ENCODE measurements at regions not wholly inside any gene's neighbourhood (a gene's known extent, or its start where the extent isn't known, plus 50 kb on each side); places are given as distances from the start of the nearest gene placed in this dataset.

DNA sequence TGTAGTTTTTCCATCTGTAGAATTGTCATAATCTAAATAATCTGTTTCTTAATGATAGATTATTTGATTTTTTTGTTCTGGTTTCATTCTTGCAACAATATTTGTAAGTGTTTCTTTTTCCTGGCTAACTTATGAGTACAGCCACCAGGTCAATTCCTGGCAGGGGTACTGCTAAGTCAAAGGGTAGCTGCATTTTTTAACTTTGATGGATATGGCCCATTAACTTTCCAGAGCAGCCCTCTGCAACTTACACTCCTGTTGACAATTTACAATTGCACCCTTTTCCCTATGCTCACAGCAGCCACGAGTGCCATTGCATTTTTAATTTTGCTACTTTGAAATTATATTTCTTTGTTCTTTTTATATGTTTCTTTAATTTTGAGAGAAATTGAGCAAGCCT, 209.3 kb upstream of the CST7 start:
- DNase-seq = no peak

DNA sequence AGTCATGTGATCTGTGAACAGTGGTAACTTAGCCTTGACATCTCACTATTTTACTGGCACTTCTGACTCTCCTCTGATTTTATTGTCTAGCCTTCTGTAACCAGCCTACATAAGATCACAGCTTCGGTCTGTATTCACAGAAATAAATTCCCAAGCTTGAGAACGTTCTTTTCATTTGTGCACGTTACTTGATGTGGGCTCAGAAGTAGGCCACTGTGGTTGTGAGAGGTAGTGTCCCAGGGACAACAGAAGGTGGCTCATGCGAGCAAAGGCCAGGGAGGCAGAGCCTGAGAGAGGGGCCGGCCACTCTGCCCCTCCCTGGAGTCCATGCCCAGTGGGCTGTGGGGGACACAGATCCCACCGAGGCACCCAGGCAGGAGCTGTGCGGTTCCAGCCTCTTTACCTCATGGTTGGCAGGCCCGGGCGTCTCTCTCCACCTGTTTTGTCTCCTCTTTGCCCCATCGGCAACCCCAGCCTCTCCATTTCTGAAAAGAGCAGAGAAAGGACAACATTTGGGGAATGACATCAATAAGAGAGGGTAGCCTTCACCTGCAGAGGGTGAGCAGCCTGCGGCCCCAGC, 207.5 kb upstream of the CST7 start:
- DNase-seq = no peak

DNA sequence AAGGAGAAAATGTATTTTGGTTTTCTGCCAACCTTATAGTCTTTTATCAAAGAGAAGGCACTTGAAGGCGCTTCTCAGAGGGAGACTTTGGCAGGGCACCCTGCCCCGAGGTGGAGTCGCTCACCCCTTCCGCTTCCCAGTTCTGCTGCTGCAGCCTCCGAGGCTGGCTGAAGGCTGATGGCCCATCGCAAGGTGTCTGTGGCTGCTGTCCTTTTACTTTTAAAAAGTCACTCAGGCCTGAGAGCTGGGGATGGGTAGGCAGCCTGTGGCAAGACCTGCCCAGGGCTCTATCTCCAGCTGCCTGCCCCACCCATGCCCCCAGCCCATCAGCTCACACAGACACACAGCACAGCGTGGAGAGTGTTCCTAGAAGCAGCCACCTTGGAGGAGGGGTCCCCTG, 206.6 kb upstream of the CST7 start:
- DNase-seq = no peak

DNA sequence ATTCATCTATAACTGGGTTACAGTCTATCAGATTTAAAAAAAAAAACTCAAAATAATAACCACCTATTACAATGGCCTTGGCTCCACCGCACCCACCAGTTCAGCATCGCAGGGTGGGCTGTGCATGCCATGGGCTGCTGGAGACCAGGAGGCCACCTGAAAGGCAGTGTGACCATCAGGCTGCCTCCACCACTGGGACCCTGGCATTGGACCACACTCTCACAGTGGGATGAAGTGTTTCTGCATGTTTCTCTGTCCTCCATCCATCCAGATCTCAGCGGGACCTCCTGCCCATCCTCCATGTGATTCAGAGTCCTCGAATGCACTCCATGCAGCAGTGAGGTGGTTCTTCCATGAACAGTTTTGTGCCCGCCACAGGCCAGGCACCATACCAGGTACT, 206.1 kb upstream of the CST7 start:
- no peak for DNase-seq

DNA sequence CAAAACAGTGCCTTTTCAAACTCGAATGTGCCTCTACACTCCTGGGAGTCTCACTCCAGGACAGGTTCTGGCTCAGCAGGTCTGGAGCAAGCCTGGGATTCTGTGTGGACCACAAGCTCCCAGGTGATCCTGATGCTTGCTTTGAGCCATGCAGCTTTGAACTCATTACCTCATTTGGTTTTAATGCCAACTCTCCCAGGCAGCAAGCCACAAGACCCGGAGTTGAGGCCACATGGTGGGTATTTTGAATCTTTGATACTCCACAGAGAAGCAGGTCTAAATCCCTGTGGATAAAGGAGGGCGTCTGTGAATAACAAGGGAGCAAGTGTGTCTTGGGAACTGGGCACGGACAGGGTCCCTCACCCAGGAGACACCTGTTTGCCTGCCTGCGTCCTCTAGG, 205.4 kb upstream of the CST7 start:
- no peak for DNase-seq

DNA sequence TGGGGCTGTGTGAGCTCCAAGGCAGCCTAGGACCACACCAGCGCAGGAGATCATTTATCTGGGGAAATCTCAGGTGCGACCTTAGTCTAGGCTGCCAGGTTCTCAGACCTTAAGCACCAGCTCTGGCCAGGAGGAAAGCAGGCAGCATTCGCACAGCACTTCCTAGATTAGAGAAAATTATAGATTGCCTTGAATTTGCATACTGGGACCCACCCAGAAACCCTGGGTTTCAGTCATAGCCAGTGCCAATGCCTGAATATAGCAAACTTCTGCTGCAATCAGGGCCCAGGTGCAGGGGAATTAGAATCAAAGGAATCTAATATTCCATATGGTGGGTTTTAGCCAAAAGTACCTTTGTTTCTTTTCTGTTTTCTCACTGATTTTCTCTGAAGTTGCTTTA, 204.3 kb upstream of the CST7 start:
- no peak for DNase-seq

DNA sequence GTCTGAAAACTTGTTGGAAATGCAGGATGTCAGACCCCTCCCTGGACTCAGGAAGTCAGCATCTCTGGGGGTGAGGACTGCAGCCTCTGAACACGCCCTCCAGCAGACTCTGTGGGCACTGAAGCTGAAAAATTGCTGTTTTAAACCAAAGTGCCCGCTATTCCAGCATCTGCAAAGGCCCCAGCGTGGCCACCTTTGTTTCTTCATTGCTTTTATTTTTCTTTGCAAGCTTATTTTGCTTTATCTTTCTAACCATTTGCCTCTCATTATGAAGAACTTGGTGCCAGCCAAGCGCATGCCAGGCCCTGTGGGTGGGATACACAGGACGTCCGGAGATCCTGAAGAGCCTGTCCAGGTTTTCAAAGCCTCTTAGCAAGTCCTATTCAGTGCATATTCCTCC, 203.9 kb upstream of the CST7 start:
- DNase-seq = no peak

DNA sequence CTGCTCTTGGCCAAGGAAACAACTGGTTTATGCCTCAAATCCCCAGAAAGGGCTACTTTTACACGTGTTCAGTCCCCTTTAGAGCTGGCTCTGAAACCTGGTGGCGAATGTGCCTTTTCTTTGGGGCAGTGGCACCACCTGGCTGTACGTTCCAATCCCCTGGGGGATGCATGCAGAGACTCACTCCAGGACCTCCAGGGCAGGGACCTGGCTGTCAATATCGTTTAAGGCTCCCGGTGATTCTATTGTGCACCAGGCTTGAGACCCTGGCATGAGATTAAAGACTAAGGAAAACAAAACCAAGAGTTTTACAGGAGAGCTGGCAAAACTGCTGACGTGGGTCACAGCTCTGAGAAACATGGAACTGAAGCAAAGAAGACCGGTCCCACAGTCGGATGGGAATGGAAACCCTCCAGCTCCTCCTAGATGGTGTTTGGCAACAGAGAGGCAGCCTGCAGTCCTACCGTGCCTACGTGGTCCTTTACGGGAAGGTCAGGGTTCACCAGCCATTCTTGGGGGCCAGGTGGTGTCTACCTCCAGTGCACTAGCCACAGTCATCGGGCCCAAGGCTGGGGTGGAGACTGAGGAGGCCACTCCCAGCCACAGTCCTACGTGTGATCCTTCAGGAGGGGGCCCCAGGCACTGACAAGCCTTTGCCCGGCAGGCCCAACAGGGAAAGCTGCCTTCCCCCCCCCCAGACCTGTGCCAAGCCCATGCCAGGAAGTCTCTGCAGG, 203.3 kb upstream of the CST7 start:
- no peak for DNase-seq

DNA sequence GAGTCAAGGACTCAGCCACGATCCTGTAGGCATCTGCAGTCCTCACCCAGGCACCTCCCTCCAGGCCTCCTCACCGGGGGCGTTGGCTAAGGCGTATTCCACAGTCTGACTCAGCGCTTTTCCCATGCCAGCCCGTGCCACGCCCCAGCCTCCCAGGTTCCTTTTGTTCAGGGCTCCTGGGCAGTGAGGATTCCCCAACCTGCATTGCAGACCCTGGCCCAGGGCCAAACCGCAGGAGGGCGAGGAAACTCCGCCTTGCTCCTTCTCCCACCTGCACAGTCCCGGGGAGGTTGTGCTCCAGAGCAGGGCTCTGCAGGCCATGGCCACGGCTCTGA, 202.8 kb upstream of the CST7 start:
- DNase-seq = no peak

DNA sequence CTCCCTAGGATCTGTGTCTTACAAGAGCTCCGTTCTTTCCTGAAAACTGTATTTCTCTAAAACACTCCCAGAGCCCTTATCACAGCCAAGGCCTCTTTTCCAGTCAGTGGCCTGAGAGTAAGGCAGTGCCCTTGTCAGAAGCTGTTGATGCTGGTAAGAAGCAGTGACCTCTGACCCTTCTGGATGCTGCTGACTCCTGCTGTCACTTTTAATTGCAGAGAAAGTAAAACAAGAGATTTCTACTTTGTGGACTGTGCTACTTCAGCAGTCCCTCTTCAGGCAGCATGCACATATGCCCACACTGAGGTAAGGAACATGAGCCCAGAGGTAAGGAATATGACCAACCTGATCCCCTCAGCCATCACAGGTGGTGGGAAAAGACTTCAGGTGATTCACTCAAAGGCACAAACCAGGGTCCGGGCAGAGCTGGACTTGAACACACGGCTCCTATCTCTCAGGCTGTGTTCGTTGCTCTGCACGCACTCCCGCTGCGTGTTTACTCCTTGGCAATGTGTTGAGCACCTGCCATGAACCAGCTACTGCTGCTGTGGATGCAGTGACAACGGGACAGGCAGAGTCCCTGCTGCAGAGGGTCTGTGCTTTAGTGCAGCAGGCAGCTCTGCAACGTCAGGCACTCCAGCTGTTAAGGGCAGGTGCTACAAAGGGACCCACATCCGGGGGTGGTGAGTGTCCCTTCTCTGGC, 201.9 kb upstream of the CST7 start:
- no peak for DNase-seq

DNA sequence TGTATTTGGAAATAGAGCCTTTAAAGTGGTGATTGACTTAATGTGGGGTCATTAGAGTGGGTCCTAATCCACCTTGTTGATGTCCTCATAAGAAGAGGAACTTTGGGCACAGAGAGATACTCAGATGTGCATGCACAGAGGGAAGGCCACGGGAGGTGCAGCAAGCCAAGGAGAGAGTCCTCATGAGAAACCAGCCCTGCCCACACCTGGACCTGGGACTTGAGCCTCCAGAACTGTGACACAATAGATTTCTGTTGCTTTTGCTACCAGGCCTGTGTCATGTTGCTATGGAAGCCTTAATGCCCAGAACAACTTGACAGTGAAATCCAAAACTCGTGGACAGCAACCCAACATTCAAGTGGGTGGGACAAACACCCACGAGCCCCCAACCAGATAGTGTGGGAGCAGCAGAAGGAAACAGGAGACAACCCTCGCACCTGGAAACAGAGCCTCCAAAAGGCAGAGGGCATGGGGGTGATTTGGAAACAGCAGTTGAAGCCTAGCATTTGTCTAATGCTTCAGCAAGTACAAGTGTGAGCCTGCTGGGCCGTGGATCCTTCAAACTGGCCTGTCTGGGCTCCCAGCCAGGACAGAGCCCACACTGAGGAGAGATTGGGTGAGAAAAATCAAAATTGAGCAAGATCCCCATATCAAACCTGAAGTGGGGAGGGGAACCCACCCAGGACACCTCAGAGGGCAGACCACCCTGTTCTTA, 201.0 kb upstream of the CST7 start:
- no peak for DNase-seq

DNA sequence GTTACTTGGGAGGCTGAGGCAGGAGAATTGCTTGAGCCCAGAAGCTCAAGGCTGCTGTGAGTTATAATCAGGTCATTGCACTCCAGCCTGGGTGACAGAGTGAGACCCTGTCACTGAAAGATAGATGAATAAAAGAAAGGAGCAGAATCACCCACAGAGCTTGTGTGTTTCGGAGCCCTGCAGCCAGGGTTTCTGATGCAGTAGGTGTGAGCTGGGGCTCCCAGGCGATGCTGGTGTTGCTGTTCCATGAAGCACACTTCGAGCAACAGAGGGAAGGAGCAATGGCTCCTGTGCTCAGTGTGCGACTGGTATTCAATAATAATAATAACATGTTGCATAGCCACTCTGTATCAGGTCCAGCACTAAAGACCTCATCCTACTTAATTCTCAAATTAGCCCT, 197.5 kb upstream of the CST7 start:
- DNase-seq = no peak

DNA sequence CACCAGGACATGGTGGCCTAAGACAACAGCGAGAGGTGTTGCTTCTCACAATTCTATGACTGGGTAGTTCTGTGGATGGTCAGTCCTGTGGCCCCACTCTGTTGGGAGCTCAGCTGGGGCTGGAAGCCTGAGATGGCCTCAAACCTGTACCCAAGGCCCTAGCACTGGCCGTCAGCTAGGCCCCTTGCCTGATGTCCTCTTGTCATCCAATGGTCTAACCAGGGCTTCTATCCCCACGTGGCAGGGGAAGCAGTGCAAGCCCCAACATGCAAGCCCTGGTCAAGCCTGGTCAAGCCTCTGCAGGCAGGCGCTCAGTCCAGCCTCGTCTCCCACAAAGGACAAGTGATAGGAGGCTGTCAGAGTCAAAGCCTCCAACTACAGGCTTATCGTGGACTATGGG, 196.5 kb upstream of the CST7 start:
- no peak for DNase-seq

DNA sequence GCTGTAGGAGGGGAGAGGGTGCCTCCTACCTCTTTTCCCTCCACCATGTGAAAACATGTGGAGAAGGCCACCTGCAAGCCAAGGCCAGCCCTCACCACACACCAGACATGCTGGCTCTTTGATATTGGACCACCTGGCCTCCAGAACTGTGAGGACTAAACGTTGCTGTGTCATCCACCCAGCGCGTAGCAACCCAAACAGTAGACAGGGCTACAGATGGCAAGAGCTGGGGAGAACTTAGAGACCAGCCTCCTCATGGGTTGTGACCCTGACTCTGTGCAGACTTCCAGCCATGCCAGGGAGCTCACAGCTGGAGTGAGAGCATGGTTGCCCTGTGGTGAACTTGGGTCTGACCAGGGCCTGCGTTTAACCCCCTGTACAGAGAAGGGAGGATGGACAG, 195.9 kb upstream of the CST7 start:
- no peak for DNase-seq

DNA sequence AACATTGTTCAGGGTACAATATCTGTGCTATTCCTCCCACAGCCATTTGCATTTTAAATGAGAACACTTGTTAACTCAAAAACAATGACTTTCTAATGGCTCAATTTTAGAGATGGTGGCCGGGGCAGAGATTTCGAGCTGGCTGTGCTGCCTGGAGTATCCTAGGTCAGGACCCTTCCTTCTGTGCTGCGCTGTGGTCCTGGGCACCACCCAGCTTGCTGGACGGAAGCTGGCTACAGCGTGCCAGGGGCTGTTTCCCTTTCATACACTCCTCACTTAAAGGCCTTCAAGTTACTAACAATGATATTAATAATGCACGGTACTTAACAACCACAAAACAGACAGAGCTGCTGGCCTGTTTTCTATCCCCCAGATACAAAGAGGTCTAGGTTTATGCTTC, 194.4 kb upstream of the CST7 start:
- no peak for DNase-seq

DNA sequence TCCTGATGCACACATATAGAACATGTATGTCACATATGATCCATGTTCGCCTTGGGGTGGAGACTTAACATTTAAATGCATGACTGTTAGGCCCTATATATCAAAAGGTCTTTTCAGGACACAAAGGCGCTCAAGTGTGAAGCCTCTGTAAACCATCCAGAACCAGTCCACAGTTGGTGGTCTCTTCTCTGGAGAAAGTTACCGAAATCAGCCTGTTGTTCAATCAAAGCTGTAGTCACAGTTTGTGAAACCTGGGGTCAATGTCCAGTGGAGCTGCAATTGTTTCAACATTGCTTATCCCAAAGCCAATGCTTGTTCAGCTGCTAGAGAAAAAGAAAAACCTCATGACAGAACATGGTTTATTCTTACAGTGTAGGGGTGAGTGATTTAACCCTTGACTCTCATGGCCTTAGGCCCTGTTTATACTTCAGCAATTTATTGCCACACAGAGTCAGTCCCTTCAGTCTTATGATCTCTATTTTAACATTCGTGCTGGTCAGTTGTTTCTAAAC, 193.6 kb upstream of the CST7 start:
- DNase-seq = no peak

DNA sequence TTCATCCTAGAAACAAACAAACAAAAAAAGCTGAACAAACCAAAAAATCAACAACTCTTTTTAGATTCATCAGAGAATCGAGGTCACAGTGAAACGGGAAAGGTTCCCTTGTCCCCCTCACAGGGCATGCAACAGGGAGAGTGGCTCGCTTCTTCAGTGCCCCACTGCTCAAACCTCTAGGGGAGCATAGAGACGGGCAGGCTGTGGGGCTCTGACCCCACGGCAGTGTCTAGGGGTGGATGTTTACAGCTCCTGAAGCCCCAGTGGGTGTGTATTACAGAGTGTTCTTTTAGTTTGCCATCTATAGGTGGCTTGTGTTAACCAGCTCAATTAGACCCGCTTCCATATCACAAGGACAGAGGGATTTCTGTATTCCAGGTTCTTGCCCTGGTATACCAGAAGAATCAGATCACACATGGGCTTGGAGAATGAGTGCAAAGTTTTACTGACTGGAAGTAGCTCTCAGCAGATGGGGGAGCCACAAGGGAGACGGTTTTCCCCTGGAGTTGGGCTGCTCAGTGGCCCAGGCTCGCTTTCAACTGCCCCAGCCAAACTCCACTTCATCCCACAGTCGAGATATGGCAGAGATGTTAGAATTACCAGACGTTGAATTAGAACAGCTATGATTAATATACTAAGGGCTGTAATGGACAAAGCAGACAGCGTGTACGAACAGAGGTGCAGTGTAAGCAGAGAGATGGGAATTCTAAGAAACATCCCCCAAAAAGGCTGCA, 192.6 kb upstream of the CST7 start:
- no peak for DNase-seq

DNA sequence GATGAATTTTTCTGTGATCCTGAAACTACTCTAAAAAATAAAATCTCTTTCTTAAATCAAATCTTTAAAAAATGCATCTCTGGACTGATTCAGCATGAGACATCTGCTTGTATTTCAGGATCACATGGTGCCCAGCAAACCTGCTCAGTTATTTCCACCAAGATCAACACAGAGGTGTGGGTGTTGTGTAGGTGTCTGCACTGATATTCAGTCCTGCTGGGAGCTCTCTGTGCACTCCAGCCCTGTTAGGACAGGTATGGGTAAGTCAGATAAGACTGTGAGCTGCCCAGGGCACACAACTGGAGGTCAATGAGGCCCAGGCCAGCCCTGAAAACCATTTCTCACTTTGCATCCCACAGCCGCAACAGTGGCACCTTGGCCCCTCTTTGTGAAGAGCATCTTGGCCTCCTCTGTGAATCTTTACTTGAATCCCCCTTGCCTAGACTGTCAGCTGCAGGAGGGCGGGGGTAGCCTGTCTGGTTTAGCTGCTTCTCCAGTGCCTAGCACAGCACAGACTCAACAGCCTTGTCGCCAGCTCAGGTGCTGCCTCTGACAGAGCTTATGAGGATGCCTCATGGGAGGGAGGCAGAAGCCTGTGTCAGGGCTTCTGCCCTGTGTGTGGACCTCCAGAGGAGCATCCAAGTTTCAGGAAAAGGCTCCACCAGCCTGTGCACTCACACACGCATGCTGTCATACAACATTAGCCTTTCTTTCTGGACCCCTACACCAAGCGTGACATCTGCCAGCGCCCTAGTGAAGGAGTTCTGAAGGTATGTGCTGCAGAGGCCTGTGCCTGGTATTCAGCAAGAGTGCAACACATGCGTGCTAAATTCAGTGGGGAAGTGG, 187.6 kb upstream of the CST7 start:
- no peak for DNase-seq

DNA sequence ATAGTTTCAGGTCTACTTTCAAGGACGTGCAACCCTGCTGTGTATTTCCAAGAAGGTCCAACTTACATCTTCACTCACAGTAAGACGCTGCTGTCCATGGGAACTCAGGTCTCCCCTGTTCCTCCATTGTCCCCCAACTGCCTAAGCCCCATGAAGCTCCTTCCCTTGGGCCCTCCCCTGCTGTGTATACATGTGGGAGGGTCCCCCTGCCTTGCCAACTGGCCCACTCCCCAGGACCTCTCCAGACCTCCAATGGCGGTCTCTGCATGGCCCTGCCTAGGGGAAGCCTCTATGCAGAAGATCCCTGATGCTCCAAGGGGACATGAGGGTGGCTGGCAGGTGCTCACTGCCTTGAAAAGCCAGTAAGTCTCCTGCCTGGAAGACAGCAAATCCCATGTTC, 186.7 kb upstream of the CST7 start:
- DNase-seq = no peak

DNA sequence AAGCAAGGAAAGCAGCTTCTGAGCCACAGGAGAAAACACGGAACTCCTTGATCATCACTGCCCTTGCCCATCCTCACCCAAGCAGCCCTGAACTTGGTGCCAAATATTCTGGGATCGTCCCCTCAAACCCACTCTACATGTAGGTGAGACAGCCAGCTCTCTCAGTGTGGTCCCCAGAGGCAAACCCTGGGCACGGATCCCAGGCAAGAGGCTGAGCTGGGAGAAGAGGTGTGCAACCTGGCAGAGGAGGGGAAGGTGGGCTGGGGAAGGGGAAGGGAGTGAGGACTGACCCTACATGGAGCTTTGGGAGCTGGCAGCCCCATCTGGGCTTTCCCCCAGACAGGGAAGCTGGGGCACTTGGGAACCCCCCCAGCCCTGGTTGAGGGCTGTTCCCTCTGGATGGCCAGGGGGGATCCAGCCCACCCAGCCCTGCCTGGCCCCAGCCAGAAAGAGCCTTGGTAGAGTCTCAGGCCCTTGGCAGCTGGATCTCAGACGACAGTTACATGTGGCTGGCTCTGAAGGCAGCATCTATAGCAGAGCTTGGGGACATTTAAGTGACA, 186.2 kb upstream of the CST7 start:
- no peak for DNase-seq

DNA sequence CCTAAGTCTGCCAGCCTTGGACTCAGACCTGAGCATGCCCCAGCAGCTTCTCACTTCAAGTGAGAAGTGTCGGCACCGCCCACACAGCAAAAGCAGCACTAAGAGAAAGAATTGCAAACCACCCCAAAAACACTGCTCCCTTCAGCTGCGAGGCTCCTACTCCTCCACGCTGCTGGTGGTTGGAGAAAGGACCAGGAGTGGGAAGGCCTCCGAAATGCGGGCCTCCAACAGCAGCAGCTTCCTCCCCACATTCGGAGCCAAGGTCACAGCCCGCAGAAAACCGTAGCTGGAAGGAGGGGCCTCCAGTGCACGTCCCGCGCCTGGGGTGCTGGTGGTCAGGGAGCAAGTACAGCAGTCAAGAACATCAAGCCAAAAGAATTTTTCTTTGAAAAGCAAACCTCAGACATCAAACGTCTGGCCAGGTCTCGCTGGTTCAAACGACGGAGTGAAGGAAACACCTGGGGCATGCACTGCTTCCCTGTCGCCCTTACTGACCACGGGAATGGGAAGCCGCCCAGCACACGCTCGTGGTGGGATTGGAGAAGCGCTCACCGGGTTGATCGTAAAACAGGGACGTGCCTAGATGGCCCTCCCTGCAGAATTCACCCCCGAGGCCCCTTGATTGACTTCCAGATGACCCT, 185.6 kb upstream of the CST7 start:
- DNase-seq = no peak
